Fibroblast of villous mesenchyme (primary cell): ENCODE measurements at regions not wholly inside any gene's neighbourhood (a gene's known extent, or its start where the extent isn't known, plus 50 kb on each side); places are given as distances from the start of the nearest gene placed in this dataset.
"Not testable (repeated sequence)": the region's sequence is repeated elsewhere in the genome, so short reads cannot be mapped to it uniquely, and the experiment has no call there.

Source experiments
- DNase-seq: peaks from one replicate; pipeline ENCODE4 v3.0.0-alpha.2; 2010; ENCODE audit warnings: low read depth
- H3K4me3 ChIP-seq: 2 replicates; pipeline ENCODE4 v1.5.1; 2011; ENCODE audit warnings: low read depth, mild to moderate bottlenecking, low read length
- CTCF ChIP-seq: IDR thresholded peaks from 2 replicates; pipeline ENCODE4 v1.5.1; 2012; ENCODE audit warnings: low read depth, mild to moderate bottlenecking, low read length; ENCODE audit not compliant: insufficient read depth

GRCh38 chr10:25824050-25824449 is 110.0 kb upstream of the MYO3A start:
- no peak for TF ChIP-seq CTCF
- no peak for DNase-seq
- H3K4me3 ChIP-seq = no peak overlapping the region

GRCh38 chr10:25828475-25828874 is 105.6 kb upstream of the MYO3A start:
- no peak for TF ChIP-seq CTCF
- no peak for DNase-seq
- no peak overlapping the region for H3K4me3 ChIP-seq

- no peak for TF ChIP-seq CTCF
- DNase-seq = no peak
These were observed 102.9 kb upstream of the MYO3A start for GRCh38 chr10:25831080-25831479.

GRCh38 chr10:25839683-25840082 is 94.3 kb upstream of the MYO3A start:
- no peak for DNase-seq
- TF ChIP-seq CTCF = no peak
- H3K4me3 ChIP-seq = no peak overlapping the region

More at GRCh38 chr10:25831080-25831479, 102.9 kb upstream of the MYO3A start:
- H3K4me3 ChIP-seq = no peak overlapping the region

GRCh38 chr10:25840875-25841274 is 93.2 kb upstream of the MYO3A start:
- not testable (repeated sequence) for H3K4me3 ChIP-seq, DNase-seq

- no peak for DNase-seq
- TF ChIP-seq CTCF = no peak
- H3K4me3 ChIP-seq = no peak overlapping the region
These were observed 91.9 kb upstream of the MYO3A start for GRCh38 chr10:25842146-25842545.

- DNase-seq = no peak
- H3K4me3 ChIP-seq = no peak overlapping the region
- no peak for TF ChIP-seq CTCF
These were observed 90.4 kb upstream of the MYO3A start for GRCh38 chr10:25843551-25844170.

- DNase-seq, H3K4me3 ChIP-seq: not testable (repeated sequence)
These were observed 89.3 kb upstream of the MYO3A start for GRCh38 chr10:25844716-25845115.
